ENCODE measurements at regions not wholly inside any gene's neighbourhood (a gene's known extent, or its start where the extent isn't known, plus 50 kb on each side); places are given as distances from the start of the nearest gene placed in this dataset.

DNA sequence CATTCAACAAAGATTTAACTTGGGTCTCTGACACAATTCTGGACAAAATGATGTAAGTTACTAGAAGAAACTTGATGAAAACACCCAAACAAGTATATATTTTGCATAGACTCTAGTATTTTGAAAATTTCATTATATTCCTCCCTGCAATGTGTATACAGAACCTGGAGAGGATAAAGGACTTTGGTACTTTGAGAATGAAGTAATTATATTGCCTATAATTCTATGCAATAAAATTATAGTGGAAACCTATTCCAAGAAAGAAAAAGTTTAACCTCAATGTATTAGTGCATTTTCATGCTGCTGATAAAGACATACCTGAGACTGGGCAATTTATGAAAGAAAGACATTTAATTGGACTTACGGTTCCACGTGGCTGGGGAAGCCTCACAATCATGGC lies 1146.1 kb downstream of the KCNT2 start:
- no peak overlapping the region for H3K4me3 ChIP-seq
- no peak for DNase-seq
- TF ChIP-seq, protein P1, sequence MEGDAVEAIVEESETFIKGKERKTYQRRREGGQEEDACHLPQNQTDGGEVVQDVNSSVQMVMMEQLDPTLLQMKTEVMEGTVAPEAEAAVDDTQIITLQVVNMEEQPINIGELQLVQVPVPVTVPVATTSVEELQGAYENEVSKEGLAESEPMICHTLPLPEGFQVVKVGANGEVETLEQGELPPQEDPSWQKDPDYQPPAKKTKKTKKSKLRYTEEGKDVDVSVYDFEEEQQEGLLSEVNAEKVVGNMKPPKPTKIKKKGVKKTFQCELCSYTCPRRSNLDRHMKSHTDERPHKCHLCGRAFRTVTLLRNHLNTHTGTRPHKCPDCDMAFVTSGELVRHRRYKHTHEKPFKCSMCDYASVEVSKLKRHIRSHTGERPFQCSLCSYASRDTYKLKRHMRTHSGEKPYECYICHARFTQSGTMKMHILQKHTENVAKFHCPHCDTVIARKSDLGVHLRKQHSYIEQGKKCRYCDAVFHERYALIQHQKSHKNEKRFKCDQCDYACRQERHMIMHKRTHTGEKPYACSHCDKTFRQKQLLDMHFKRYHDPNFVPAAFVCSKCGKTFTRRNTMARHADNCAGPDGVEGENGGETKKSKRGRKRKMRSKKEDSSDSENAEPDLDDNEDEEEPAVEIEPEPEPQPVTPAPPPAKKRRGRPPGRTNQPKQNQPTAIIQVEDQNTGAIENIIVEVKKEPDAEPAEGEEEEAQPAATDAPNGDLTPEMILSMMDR (IDR thresholded peaks at IDR 0.05) = no peak
- TF ChIP-seq POLR2A (IDR thresholded peaks at IDR 0.05) = no peak
- H3K9me3 ChIP-seq = no peaks in the 10 kb centered on the region
- no peaks in the 10 kb centered on the region for H3K27me3 ChIP-seq
- H3K4me1 ChIP-seq = no peaks in the 10 kb centered on the region
- H3K36me3 ChIP-seq = no peaks in the 10 kb centered on the region
- H3K27ac ChIP-seq = no peak overlapping the region

DNA sequence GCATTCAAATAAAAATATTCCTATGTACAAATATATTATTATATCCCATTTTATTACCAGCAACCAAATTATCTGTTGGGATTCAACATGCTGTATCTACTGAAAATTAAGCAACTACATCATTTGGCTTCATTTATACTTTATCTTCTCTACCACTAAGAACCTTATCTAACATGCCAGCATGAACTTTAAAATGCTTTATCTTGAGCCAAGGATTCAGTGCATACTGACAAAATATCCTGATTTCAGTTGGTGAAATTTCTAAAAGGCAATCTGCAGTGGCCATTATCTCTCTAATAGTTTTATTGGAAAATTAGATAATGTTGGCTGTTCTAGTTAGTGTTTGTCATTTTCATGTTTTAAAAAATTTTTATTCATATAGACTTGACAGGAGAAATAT lies 1149.9 kb downstream of the KCNT2 start:
- TF ChIP-seq POLR2A (IDR thresholded peaks at IDR 0.05) = no peak
- TF ChIP-seq, protein P1 (IDR thresholded peaks at IDR 0.05) = no peak
- no peaks in the 10 kb centered on the region for H3K9me3 ChIP-seq
- no peaks in the 10 kb centered on the region for H3K4me1 ChIP-seq
- no peak for DNase-seq
- no peaks in the 10 kb centered on the region for H3K27me3 ChIP-seq
- H3K4me3 ChIP-seq = no peak overlapping the region
- H3K27ac ChIP-seq = no peak overlapping the region
- H3K36me3 ChIP-seq = no peaks in the 10 kb centered on the region

DNA sequence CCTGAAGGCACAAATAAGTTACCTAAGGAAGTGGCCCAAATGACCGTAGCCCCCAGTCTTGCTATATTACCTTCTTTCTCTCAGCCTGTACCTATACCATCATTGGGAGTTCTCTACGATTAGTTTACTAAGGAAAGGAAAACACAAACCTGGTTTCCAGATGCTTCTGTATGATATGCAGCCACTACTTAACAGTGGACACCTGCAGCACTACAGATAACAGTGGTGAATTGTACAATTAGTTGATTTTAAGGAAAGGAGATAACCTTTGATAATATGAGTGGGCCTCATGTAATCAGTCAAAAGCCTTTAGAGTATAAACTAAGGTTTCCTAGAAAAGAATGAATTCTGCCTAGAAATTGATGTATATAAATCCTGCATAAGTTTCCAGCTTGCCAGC lies 1157.4 kb downstream of the KCNT2 start:
- TF ChIP-seq, protein P1 (IDR thresholded peaks at IDR 0.05) = no peak
- TF ChIP-seq POLR2A (IDR thresholded peaks at IDR 0.05) = no peak
- Histone ChIP-seq H3K9me3 (no peaks in the 10 kb centered on the region), H3K36me3 (no peaks in the 10 kb centered on the region), H3K27me3 (no peaks in the 10 kb centered on the region), H3K4me3 (no peak overlapping the region), H3K27ac (no peak overlapping the region), H3K4me1 (no peaks in the 10 kb centered on the region)
- DNase-seq = no peak

DNA sequence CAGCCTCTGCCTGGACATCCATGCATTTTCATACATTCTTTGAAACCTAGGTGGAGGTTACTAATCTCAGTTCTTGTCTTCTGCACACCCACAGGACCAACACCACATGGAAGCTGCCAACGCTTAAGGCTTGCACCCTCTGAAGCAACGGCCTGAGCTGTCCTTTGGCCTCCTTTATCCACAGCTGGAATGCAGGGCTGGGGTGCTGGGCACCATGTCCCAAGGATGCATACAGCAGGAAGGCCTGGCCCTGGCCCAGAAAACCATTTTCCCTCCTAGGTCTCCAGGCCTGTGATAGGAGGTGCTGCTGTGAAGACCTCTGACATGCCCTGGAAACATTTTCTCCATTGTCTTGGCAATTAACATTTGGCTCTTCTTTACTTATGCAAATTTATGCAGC lies 1168.6 kb downstream of the KCNT2 start:
- no peak overlapping the region for H3K4me3 ChIP-seq
- TF ChIP-seq, protein P1 (IDR thresholded peaks at IDR 0.05) = no peak
- no peaks in the 10 kb centered on the region for H3K4me1 ChIP-seq
- no peaks in the 10 kb centered on the region for H3K36me3 ChIP-seq
- no peak overlapping the region for H3K27ac ChIP-seq
- no peak for DNase-seq
- no peaks in the 10 kb centered on the region for H3K27me3 ChIP-seq
- no peaks in the 10 kb centered on the region for H3K9me3 ChIP-seq

DNA sequence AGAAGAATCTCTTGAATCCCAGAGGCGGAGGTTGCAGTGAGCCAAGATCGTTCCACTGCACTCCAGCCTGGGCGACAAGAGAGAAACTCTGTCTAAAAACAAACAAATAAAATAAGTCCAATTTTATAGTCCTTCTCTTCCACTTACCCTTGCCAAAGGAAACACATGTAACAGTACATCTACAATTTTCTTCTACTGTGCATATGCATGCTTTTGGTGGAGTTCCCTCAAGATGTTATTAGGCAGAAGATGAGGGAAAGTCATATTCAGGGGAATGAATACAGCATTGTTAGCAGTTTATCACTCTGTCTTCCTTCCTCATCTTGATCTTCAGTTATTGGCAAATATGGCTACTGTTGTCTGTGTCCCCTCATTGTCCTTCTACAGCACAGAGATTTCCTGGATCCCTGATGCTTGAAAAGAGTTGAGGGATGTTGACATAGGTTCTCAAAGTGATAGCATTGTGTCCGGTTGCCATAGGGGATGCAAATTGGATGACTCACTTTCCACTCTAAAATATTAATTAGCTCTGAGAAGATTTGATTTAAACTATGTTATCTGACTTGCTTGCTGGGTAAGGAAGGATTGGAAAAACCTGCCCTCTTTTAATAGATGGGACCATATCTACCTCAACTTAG lies 1173.6 kb downstream of the KCNT2 start:
- no peaks in the 10 kb centered on the region for H3K36me3 ChIP-seq
- no peaks in the 10 kb centered on the region for H3K4me1 ChIP-seq
- H3K4me3 ChIP-seq = no peak overlapping the region
- no peak overlapping the region for H3K27ac ChIP-seq
- TF ChIP-seq POLR2A (IDR thresholded peaks at IDR 0.05) = no peak
- TF ChIP-seq, protein P1 (IDR thresholded peaks at IDR 0.05) = no peak
- H3K27me3 ChIP-seq = no peaks in the 10 kb centered on the region
- DNase-seq = no peak
- no peaks in the 10 kb centered on the region for H3K9me3 ChIP-seq

DNA sequence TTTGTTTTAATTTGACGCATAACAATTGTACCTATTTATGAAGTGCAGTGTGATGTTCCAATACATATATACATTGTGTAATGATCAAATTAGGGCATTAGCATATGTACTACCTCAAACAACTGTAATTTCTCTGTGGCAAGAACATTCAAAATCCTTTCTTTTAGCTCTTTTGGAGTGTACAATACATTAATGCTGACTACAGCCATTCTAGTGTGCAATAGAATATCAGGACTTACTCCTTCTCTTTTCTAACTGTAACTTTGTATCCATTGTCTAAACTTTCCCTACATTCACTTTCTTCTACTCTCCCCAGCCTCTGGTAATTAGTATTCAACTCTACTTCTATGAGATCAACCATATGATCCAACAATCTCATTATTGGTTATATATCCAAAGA lies 1177.4 kb downstream of the KCNT2 start:
- no peaks in the 10 kb centered on the region for H3K36me3 ChIP-seq
- TF ChIP-seq, protein P1 (IDR thresholded peaks at IDR 0.05) = no peak
- no peak for TF ChIP-seq POLR2A (IDR thresholded peaks at IDR 0.05)
- no peaks in the 10 kb centered on the region for H3K27me3 ChIP-seq
- H3K4me3 ChIP-seq = no peak overlapping the region
- H3K4me1 ChIP-seq = no peaks in the 10 kb centered on the region
- DNase-seq = no peak
- H3K9me3 ChIP-seq = no peaks in the 10 kb centered on the region
- H3K27ac ChIP-seq = no peak overlapping the region
